Ishikawa (cell line): ENCODE measurements at regions not wholly inside any gene's neighbourhood (a gene's known extent, or its start where the extent isn't known, plus 50 kb on each side); places are given as distances from the start of the nearest gene placed in this dataset.

Experiments
- CEBPB ChIP-seq: IDR thresholded peaks from 2 replicates; pipeline ENCODE4 v1.6.1; 2012
- CREB1 ChIP-seq: IDR thresholded peaks from 2 replicates; pipeline ENCODE4 v1.6.1; 2012; ENCODE audit warnings: low read depth
- EGR1 ChIP-seq: IDR thresholded peaks from 2 replicates; pipeline ENCODE4 v1.6.1; 2012
- EP300 ChIP-seq: IDR thresholded peaks from 2 replicates; pipeline ENCODE4 v1.6.1; 2012; ENCODE audit warnings: borderline replicate concordance
- FOXM1 ChIP-seq: IDR thresholded peaks from 2 replicates; pipeline ENCODE4 v1.6.1; 2012; ENCODE audit warnings: low read depth, borderline replicate concordance
- MAX ChIP-seq: IDR thresholded peaks from 2 replicates; pipeline ENCODE4 v1.6.1; 2012
- NFIC ChIP-seq: IDR thresholded peaks from 2 replicates; pipeline ENCODE4 v1.6.1; 2012
- RAD21 ChIP-seq: IDR thresholded peaks from 2 replicates; pipeline ENCODE4 v1.6.1; 2012; ENCODE audit warnings: low read depth
- REST ChIP-seq: IDR thresholded peaks from 2 replicates; pipeline ENCODE4 v1.6.1; 2012; ENCODE audit warnings: low read depth, mild to moderate bottlenecking
- TAF1 ChIP-seq: IDR thresholded peaks from 2 replicates; pipeline ENCODE4 v1.6.1; 2012; ENCODE audit warnings: low read depth, mild to moderate bottlenecking
- TCF12 ChIP-seq: IDR thresholded peaks from 2 replicates; pipeline ENCODE4 v1.6.1; 2012; ENCODE audit warnings: low read depth
- TEAD4 ChIP-seq: IDR thresholded peaks from 2 replicates; pipeline ENCODE4 v1.6.1; 2012
- USF1 ChIP-seq: IDR thresholded peaks from 2 replicates; pipeline ENCODE4 v1.6.1; 2012
- YY1 ChIP-seq: IDR thresholded peaks from 2 replicates; pipeline ENCODE4 v1.6.1; 2012; ENCODE audit warnings: low read depth
- ZBTB7A ChIP-seq: IDR thresholded peaks from 2 replicates; pipeline ENCODE4 v1.6.1; 2012; ENCODE audit warnings: low read depth

- no peak for TF ChIP-seq ZBTB7A
- no peak for TF ChIP-seq YY1
- no peak for TF ChIP-seq CREB1
- TF ChIP-seq USF1, result no peak
- no peak for TF ChIP-seq MAX
- TF ChIP-seq REST, result no peak
- no peak for TF ChIP-seq CEBPB
- TF ChIP-seq RAD21, result no peak
- TF ChIP-seq TEAD4, result no peak
- no peak for TF ChIP-seq FOXM1
- no peak for TF ChIP-seq EGR1
These were observed 67.5 kb upstream of the PRLR start for GRCh38 chr5:35297755-35298154.

- TF ChIP-seq MAX (no peak), NFIC (no peak), ZBTB7A (no peak), USF1 (no peak), EGR1 (no peak), CREB1 (no peak), REST (no peak), YY1 (no peak), TEAD4 (no peak), FOXM1 (no peak), RAD21 (no peak), CEBPB (no peak), EP300 (no peak), TAF1 (no peak), TCF12 (no peak)
These were observed 64.7 kb upstream of the PRLR start for GRCh38 chr5:35294976-35295375.

GRCh38 chr5:35294017-35294416 lies 63.7 kb upstream of the PRLR start:
- no peak for TF ChIP-seq TAF1
- TF ChIP-seq RAD21, result no peak
- TF ChIP-seq CEBPB, result no peak
- TF ChIP-seq REST, result no peak
- no peak for TF ChIP-seq ZBTB7A
- no peak for TF ChIP-seq YY1
- TF ChIP-seq TCF12, result no peak

GRCh38 chr5:35285435-35285834 lies 55.1 kb upstream of the PRLR start:
- TF ChIP-seq TAF1, result no peak
- TF ChIP-seq REST, result no peak
- TF ChIP-seq CREB1, result no peak
- TF ChIP-seq EGR1, result no peak
- TF ChIP-seq ZBTB7A, result no peak
- TF ChIP-seq TEAD4, result no peak
- TF ChIP-seq CEBPB, result no peak
- no peak for TF ChIP-seq FOXM1
- no peak for TF ChIP-seq EP300
- no peak for TF ChIP-seq YY1
- TF ChIP-seq MAX, result no peak
- TF ChIP-seq USF1, result no peak
- no peak for TF ChIP-seq NFIC
- TF ChIP-seq RAD21, result no peak
- no peak for TF ChIP-seq TCF12
